K562 (cell line): ENCODE measurements at regions not wholly inside any gene's neighbourhood (a gene's known extent, or its start where the extent isn't known, plus 50 kb on each side); places are given as distances from the start of the nearest gene placed in this dataset.

ENCODE experiments used
- MXI1 ChIP-seq: IDR thresholded peaks from 2 replicates; pipeline ENCODE4 v1.6.1; 2011; ENCODE audit warnings: low read depth, mild to moderate bottlenecking, improper control_type of control experiment, low read length
- TF ChIP-seq, protein P1 (sequence below): fragments of 250-450 bp; sonication (Bioruptor Pico); IDR thresholded peaks from 2 replicates; pipeline ENCODE4 v1.8.0; 2021; ENCODE audit warnings: moderate library complexity, mild to moderate bottlenecking, inconsistent platforms
- TF ChIP-seq, protein P2 (sequence below), 2 experiments: fragments of 450-650 bp; formaldehyde crosslinking in 1 of 2; IDR thresholded peaks; 2 replicates each; pipeline versions ENCODE4 v1.4.0 to v1.6.1; 2014 to 2020; ENCODE audit warnings: mild to moderate bottlenecking in 2 of 2, borderline replicate concordance in 1 of 2, low read depth in 1 of 2

- TF ChIP-seq, protein P1, sequence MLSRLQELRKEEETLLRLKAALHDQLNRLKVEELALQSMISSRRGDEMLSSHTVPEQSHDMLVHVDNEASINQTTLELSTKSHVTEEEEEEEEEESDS = no peak
- TF ChIP-seq, protein P2, sequence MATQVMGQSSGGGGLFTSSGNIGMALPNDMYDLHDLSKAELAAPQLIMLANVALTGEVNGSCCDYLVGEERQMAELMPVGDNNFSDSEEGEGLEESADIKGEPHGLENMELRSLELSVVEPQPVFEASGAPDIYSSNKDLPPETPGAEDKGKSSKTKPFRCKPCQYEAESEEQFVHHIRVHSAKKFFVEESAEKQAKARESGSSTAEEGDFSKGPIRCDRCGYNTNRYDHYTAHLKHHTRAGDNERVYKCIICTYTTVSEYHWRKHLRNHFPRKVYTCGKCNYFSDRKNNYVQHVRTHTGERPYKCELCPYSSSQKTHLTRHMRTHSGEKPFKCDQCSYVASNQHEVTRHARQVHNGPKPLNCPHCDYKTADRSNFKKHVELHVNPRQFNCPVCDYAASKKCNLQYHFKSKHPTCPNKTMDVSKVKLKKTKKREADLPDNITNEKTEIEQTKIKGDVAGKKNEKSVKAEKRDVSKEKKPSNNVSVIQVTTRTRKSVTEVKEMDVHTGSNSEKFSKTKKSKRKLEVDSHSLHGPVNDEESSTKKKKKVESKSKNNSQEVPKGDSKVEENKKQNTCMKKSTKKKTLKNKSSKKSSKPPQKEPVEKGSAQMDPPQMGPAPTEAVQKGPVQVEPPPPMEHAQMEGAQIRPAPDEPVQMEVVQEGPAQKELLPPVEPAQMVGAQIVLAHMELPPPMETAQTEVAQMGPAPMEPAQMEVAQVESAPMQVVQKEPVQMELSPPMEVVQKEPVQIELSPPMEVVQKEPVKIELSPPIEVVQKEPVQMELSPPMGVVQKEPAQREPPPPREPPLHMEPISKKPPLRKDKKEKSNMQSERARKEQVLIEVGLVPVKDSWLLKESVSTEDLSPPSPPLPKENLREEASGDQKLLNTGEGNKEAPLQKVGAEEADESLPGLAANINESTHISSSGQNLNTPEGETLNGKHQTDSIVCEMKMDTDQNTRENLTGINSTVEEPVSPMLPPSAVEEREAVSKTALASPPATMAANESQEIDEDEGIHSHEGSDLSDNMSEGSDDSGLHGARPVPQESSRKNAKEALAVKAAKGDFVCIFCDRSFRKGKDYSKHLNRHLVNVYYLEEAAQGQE (IDR thresholded peaks at IDR 0.05; ENCODE audit: borderline replicate concordance) = peak; percentile 20; the same call in 1 of the 2 replicates
- TF ChIP-seq, protein P2 (CRISPR knock-in tag; IDR thresholded peaks at IDR 0.05; ENCODE audit: low read depth) = no peak
- no peak for TF ChIP-seq MXI1
Measured at GRCh38 chr4:15197005-15197404, 194.7 kb downstream of the CPEB2 start (continued).
